IPS-18a (cell line): ENCODE measurements at regions not wholly inside any gene's neighbourhood (a gene's known extent, or its start where the extent isn't known, plus 50 kb on each side); places are given as distances from the start of the nearest gene placed in this dataset.
"Not testable (repeated sequence)": the region's sequence is repeated elsewhere in the genome, so short reads cannot be mapped to it uniquely, and the experiment has no call there.

Experiments
- H3K27ac ChIP-seq: one replicate; pipeline ENCODE4 v1.5.1; 2013; ENCODE audit warnings: low read length
- H3K27me3 ChIP-seq: one replicate; pipeline ENCODE4 v1.6.1; 2013; ENCODE audit warnings: mild to moderate bottlenecking, low read length; ENCODE audit not compliant: control insufficient read depth, insufficient read depth
- H3K36me3 ChIP-seq: one replicate; pipeline ENCODE4 v1.6.1; 2013; ENCODE audit warnings: low read depth, low read length; ENCODE audit not compliant: control insufficient read depth
- H3K4me1 ChIP-seq: one replicate; pipeline ENCODE4 v1.6.1; 2013; ENCODE audit warnings: low read depth, low read length; ENCODE audit not compliant: control insufficient read depth
- H3K4me3 ChIP-seq: one replicate; pipeline ENCODE4 v1.5.1; 2013; ENCODE audit warnings: low read length
- H3K9ac ChIP-seq: one replicate; pipeline ENCODE4 v1.6.1; 2013; ENCODE audit warnings: mild to moderate bottlenecking, low read length, moderate library complexity
- H3K9me3 ChIP-seq: one replicate; pipeline ENCODE4 v1.6.1; 2013; ENCODE audit warnings: low read depth, low read length; ENCODE audit not compliant: control insufficient read depth

DNA sequence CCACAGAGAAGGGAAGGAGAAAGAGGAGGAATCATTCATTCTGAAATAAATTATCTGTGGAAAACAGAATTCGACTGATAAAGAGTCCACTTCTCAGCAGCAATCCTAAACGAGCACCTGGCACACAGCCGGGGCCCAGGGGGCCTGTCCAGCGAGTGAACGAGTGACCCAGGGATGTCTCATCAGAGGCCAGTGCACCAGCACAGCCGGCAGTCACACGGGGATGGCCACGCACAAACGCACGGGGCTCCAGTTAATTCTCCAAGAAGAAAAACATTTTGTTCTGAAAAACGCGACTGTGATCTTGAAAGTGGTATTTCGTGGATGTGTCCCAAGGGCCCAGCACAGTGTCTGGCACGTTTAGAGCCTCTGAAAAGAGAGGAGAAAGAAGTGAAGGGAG, 154.6 kb downstream of the BRD1 start:
- Histone ChIP-seq H3K9me3 (no peaks in the 10 kb centered on the region), H3K27ac (no peak overlapping the region), H3K4me1 (peaks cover 8% of the 10 kb centered on the region), H3K27me3 (peaks cover 56% of the 10 kb centered on the region), H3K4me3 (no peak overlapping the region), H3K9ac (no peak overlapping the region), H3K36me3 (no peaks in the 10 kb centered on the region)

DNA sequence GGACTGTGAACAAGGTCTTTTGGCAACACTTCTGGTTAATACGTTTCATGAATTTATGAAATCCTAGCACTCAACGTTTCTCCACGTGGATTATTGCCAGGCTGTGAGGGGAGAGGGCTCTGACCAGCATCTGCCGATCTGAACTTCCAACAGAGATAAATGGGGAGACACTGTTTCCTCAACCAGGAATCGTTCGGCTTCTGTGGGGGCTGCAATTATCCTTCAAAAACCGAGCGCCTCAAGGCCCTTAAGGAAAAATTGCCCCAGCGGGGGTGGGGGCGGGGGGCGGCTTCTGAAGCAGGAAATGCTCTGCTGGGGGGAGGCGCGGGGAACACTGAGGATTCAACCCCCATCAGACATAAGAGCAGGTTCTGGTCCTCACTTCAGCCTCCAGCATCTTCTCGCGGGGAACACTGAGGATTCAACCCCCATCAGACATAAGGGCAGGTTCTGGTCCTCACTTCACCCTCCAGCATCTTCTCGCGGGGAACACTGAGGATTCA, 155.6 kb downstream of the BRD1 start:
- H3K4me1 ChIP-seq, result peaks cover 8% of the 10 kb centered on the region
- H3K4me3 ChIP-seq, result peak overlapping the region; percentile 31
- H3K27ac ChIP-seq, result no peak overlapping the region
- H3K36me3 ChIP-seq, result no peaks in the 10 kb centered on the region
- no peak overlapping the region for H3K9ac ChIP-seq
- H3K27me3 ChIP-seq, result peaks cover 56% of the 10 kb centered on the region
- no peaks in the 10 kb centered on the region for H3K9me3 ChIP-seq

DNA sequence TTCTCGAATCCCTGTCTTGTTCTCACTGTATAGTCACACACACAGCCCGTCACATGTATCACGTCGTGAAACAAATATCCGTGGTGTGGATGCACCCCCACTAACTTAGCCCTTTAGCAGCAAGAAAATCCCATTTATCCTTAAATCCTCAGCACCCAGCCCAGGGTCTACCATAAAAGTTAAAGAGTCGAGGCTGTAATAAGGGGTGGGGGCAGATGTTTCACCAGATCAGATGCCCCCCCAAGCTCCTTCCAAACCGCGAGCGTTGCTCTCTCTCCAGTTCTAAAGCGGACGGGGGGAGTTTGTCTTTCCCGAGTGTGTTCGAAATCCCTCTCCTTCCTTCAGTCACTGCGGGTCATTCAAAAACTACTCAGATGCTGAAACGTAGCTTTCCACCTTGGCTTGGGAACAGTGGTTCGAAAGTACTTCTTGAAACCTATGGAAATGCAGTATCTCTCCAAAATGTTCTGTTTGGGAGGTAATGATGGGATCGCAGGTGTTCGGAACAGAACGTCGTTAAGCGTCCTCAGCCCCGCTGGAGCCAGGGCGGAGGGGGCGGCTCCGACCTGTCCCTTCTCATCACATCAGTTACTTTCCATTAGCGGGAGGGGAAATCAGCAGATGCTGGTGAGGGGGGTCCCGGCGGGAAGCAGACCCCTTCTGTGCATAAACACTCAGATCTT, 156.2 kb downstream of the BRD1 start:
- H3K9ac ChIP-seq, result no peak overlapping the region
- H3K4me1 ChIP-seq, result peaks cover 8% of the 10 kb centered on the region
- no peaks in the 10 kb centered on the region for H3K9me3 ChIP-seq
- H3K36me3 ChIP-seq, result no peaks in the 10 kb centered on the region
- H3K4me3 ChIP-seq, result peak overlapping the region; percentile 31
- no peak overlapping the region for H3K27ac ChIP-seq
- peaks cover 56% of the 10 kb centered on the region for H3K27me3 ChIP-seq

DNA sequence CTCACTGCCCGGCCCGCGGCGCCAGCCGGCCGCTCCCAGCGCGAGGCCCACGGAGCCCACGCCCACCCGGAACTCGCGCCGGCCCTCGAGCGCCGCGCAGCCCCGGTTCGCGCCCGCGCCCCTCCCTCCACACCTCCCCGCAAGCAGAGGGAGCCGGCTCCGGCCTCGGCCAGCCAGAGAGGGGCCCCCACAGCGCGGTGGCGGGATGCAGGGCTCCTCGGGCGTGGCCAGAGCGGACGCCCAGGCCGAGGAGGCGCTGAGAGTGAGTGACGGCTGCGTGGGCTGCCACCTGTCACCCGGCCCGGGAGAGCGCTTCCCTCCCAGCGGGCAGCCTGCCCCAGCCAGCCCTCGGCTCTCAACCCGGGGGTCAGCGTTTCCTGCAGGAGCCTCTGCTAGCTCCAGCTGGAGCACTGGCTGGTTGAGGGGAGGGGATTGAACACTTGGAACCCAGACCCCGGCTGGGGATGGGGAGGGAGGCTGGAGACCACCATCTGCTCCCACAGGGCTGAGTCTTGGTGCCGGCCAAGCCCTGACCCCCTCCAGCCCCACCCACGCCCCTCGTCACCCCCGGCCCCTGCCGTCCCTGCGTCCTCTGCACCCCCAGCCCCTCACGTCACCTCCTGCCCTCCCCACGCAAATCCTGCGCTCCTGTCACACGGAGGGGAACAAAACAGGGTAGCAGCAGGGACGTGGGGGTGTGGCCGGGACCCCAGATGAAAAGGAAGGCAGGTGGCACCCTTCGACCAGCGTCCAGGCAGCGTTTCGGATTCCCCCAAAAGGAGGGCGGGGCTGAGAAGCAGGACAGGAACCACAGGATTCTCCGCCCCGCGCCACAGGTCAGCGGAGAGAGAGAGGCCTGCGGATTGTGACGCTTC, 157.0 kb downstream of the BRD1 start:
- Histone ChIP-seq H3K4me1 (peaks cover 8% of the 10 kb centered on the region), H3K36me3 (no peaks in the 10 kb centered on the region), H3K27ac (no peak overlapping the region), H3K9me3 (no peaks in the 10 kb centered on the region), H3K9ac (no peak overlapping the region), H3K4me3 (peak overlapping the region; percentile 31), H3K27me3 (peaks cover 56% of the 10 kb centered on the region)

DNA sequence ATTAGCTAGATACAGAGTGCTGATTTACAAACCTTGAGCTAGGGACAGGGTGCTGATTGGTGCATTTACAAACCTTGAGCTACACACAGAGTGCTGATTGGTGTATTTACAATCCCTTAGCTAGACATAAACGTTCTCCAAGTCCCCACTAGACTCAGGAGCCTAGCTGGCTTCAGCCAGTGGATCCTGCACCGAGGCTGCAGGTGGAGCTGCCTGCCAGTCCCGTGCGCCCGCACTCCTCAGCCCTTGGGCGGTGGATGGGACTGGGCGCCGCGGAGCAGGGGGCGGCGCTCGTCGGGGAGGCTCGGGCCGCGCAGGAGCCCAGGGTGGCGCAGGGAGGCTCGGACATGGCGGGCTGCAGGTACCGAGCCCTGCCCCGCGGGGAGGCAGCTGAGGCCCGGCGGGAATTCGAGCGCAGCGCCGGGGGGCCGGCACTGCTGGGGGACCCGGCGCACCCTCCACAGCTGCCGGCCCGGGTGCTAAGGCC, 157.7 kb downstream of the BRD1 start:
- not testable (repeated sequence) for H3K9ac ChIP-seq, H3K9me3 ChIP-seq, H3K4me3 ChIP-seq, H3K36me3 ChIP-seq, H3K4me1 ChIP-seq, H3K27ac ChIP-seq
- peaks cover 56% of the 10 kb centered on the region for H3K27me3 ChIP-seq

DNA sequence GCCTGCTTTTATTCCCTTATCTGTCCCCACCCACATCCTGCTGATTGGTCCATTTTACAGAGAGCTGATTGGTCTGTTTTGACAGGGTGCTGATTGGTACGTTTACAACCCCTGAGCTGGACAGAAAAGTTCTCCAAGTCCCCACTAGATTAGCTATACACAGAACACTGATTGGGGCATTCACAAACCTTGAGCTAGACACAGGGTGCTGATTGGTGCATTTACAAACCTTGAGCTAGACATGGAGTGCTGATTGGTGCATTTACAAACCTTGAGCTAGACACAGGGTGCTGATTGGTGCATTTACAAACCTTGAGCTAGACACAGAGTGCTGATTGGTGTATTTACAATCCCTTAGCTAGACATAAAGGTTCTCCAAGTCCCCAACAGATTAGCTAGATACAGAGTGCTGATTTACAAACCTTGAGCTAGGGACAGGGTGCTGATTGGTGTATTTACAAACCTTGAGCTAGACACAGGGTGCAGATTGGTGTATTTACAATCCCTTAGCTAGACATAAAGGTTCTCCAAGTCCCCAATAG, 158.2 kb downstream of the BRD1 start:
- H3K9me3 ChIP-seq, H3K4me1 ChIP-seq, H3K9ac ChIP-seq, H3K4me3 ChIP-seq, H3K27ac ChIP-seq, H3K36me3 ChIP-seq: not testable (repeated sequence)
- H3K27me3 ChIP-seq, result peaks cover 56% of the 10 kb centered on the region

DNA sequence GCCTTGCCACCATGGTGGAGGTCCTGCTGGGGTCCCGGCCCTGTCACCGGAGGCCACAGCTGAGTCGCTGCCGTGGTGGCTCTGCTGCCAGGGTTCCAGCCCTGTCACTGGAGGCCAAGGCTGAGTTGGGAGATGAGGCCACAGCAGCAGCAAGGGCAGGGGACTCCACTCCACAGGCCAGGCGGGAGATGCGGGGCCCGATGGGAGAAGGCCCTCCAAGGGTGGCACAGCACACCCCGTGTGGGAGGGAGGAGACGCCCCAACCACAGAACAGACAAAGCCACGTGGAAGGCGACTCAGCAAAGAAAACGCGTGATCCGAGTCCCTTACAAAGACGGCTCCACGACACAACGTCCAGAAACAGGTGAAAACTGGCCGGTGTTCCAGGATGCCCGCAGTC, 159.3 kb downstream of the BRD1 start:
- no peak overlapping the region for H3K27ac ChIP-seq
- H3K4me1 ChIP-seq, result peaks cover 8% of the 10 kb centered on the region
- H3K27me3 ChIP-seq, result peaks cover 49% of the 10 kb centered on the region
- no peaks in the 10 kb centered on the region for H3K9me3 ChIP-seq
- H3K4me3 ChIP-seq, result no peak overlapping the region
- H3K9ac ChIP-seq, result no peak overlapping the region
- no peaks in the 10 kb centered on the region for H3K36me3 ChIP-seq

DNA sequence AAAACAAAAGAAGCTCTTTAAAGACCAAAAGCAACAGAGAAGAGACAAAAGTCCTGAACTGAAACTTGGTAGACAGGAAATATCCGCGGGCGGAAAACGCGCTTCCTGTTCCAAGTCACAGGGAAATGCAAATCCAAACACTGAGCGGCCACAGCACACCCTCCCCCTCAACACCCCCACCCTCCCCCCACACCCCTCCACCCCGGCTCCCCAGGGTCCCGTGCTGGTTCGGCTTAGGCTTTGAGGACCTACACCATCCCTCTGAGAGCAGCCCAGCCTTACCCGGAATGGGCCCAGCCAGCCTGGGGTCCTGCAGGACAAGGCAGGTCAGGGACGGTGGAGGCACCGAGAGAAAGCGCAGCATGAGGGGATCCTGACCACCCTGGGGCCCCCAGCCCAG, 160.4 kb downstream of the BRD1 start:
- Histone ChIP-seq H3K27me3 (peaks cover 40% of the 10 kb centered on the region), H3K9ac (no peak overlapping the region), H3K4me1 (peaks cover 8% of the 10 kb centered on the region), H3K36me3 (no peaks in the 10 kb centered on the region), H3K9me3 (no peaks in the 10 kb centered on the region), H3K27ac (no peak overlapping the region), H3K4me3 (no peak overlapping the region)

DNA sequence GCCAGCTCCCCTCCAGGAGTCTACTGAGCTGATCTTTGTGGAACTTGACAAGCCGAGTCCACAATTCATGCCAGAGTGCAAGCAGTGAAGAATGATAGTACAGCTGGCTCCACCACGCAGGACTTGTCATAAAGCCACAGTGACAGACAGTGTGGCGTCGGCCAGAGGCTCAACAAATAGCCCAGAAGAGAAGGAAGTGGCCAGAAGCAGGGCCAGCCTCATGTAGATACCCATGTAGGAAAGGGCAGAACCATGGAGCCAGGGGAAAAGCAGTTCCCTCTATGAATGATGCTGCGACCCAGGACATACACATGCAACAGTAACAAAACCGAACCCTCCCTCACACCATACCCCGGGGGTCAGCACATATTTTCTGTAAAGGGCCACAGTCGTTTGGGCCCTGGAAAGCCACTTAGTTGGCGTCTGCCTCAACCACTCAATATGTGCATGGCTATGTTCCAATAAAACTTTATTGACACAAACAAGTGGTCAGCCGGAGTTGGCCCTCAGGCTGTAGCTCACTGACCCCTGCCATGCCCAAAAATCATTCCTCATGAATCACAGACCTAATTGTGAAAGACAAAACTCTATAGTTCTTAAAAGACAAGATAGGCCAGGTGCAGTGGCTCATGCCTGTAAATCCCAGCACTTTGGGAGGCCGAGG, 161.4 kb downstream of the BRD1 start:
- Histone ChIP-seq H3K4me3 (no peak overlapping the region), H3K27ac (no peak overlapping the region), H3K4me1 (peaks cover under 1% of the 10 kb centered on the region), H3K27me3 (peaks cover 30% of the 10 kb centered on the region), H3K36me3 (no peaks in the 10 kb centered on the region), H3K9ac (no peak overlapping the region), H3K9me3 (no peaks in the 10 kb centered on the region)

DNA sequence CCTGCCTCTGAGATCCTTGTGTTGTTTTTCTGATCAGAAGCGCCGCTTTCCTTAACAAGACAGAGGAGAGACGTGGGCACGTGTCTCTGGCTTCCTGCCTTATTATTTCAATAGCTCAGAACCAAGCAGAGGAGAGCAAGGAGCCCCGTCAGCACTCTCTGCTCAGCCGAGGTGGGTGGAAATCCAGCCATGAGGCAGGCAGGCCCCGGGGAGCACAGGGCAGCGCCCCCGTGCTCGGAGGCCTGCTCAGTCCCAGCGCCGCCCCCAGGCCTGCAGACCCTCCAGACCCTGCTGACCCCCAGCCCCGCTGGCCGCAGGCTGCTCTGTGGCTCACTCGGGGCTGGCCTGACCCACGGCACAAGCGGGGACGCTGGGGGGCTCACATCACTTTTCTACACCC, 162.8 kb downstream of the BRD1 start:
- no peak overlapping the region for H3K27ac ChIP-seq
- no peaks in the 10 kb centered on the region for H3K4me1 ChIP-seq
- H3K36me3 ChIP-seq, result no peaks in the 10 kb centered on the region
- H3K9ac ChIP-seq, result no peak overlapping the region
- no peaks in the 10 kb centered on the region for H3K9me3 ChIP-seq
- H3K4me3 ChIP-seq, result no peak overlapping the region
- H3K27me3 ChIP-seq, result peaks cover 16% of the 10 kb centered on the region

DNA sequence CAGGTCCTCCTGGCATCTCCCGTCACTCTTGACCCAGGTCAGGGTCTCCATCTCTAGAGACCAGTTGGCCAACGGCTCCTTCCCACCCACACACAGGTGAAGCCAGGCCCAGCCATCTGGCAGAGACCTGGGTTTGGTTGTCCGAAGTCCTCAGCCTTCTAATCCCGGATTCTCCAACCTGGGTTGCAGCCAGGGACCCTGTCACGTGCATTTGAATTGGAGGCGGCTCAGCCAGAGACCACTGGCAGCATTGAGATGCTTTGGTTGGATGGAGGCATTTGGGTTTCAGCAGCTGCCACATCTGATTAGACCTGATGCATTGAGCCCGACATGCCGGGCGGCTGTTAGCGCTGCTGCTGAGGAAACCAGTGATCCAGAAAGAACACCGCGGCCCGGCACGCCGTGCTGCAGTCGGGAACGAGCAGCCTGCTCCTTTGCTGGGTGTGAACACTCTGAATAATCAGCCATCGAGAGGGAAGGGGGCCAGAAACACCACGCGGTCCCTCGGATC, 163.2 kb downstream of the BRD1 start:
- Histone ChIP-seq H3K27ac (no peak overlapping the region), H3K36me3 (no peaks in the 10 kb centered on the region), H3K4me1 (no peaks in the 10 kb centered on the region), H3K9ac (no peak overlapping the region), H3K27me3 (peaks cover 11% of the 10 kb centered on the region), H3K4me3 (no peak overlapping the region), H3K9me3 (no peaks in the 10 kb centered on the region)
